ENCODE measurements at regions not wholly inside any gene's neighbourhood (a gene's known extent, or its start where the extent isn't known, plus 50 kb on each side); places are given as distances from the start of the nearest gene placed in this dataset.
"Not testable (repeated sequence)": the region's sequence is repeated elsewhere in the genome, so short reads cannot be mapped to it uniquely, and the experiment has no call there.

DNA sequence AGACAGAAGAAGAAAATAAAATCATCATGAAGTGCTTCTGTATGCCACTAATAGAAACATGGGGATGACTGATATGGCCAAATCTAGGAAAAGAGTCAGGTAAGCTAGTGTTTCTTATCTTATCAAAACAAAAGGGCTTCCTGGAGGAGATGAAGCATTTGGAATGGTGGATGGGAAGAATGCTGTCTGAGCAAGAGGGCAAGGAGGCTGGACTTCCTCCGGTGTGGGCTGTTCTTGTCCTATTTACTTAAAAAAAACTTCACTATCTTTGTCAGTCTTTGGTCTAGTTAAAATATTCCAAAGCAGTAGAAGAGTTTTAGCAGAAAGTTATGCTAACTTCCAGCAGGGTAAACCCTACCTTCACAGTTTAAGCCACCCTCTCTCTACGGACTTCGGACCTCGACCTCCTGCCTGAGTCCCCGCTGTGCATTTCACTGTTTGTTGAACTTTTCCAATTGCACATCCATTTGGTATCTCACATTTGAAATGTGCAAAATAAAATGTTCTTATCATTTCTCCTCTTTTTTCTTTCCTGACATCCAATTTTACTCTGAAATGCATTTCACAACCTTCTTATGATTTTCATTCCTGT, 64.8 kb upstream of the TSPAN2 start:
- no peaks in the 10 kb centered on the region for H3K9me3 ChIP-seq (ENCODE audit: control insufficient read depth, insufficient read depth, low read length)
- H3K79me2 ChIP-seq (ENCODE audit: control insufficient read depth, low read length) = no peaks in the 10 kb centered on the region
- no peak overlapping the region for H3K4me3 ChIP-seq (ENCODE audit: low read length)
- H3K4me1 ChIP-seq (ENCODE audit: control insufficient read depth, low read length) = no peaks in the 10 kb centered on the region
- no peaks in the 10 kb centered on the region for H3K36me3 ChIP-seq (ENCODE audit: control insufficient read depth, low read length)
- no peaks in the 10 kb centered on the region for H4K20me1 ChIP-seq (ENCODE audit: control insufficient read depth, insufficient read depth, low read depth, low read length)
- H3K27ac ChIP-seq (ENCODE audit: low read depth, low read length) = no peak overlapping the region
- TF ChIP-seq EZH2phosphoT487 (IDR thresholded peaks at IDR 0.05; ENCODE audit: borderline replicate concordance, low read length) = no peak
- TF ChIP-seq, protein P1, sequence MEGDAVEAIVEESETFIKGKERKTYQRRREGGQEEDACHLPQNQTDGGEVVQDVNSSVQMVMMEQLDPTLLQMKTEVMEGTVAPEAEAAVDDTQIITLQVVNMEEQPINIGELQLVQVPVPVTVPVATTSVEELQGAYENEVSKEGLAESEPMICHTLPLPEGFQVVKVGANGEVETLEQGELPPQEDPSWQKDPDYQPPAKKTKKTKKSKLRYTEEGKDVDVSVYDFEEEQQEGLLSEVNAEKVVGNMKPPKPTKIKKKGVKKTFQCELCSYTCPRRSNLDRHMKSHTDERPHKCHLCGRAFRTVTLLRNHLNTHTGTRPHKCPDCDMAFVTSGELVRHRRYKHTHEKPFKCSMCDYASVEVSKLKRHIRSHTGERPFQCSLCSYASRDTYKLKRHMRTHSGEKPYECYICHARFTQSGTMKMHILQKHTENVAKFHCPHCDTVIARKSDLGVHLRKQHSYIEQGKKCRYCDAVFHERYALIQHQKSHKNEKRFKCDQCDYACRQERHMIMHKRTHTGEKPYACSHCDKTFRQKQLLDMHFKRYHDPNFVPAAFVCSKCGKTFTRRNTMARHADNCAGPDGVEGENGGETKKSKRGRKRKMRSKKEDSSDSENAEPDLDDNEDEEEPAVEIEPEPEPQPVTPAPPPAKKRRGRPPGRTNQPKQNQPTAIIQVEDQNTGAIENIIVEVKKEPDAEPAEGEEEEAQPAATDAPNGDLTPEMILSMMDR (IDR thresholded peaks at IDR 0.05; ENCODE audit: low read depth, low read length, poor library complexity, severe bottlenecking) = no peak
- no peaks in the 10 kb centered on the region for H3K27me3 ChIP-seq (ENCODE audit: control insufficient read depth, low read length)
- no peak overlapping the region for H3K4me2 ChIP-seq (ENCODE audit: low read length)
- H3K9me2 ChIP-seq (replicated peaks; ENCODE audit: control insufficient read depth, low read length) = no peaks in the 10 kb centered on the region
- H3F3A ChIP-seq (ENCODE audit: control insufficient read depth, insufficient read depth) = no peaks in the 10 kb centered on the region

DNA sequence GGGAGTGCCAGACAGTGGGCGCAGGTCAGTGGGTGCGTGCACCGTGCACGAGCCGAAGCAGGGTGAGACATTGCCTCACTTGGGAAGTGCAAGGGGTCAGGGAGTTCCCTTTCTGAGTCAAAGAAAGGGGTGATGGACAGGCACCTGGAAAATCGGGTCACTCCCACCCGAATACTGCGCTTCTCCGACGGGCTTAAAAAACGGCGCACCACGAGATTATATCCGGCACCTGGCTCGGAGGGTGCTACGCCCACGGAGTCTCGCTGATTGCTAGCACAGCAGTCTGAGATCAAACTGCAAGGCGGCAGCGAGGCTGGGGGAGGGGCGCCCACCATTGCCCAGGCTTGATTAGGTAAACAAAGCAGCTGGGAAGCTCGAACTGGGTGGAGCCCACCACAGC, 58.6 kb upstream of the TSPAN2 start:
- not testable (repeated sequence) for H3K9me2 ChIP-seq (replicated peaks; ENCODE audit: control insufficient read depth, low read length); H3K4me1 ChIP-seq (ENCODE audit: control insufficient read depth, low read length); H3K79me2 ChIP-seq (ENCODE audit: control insufficient read depth, low read length); H3K36me3 ChIP-seq (ENCODE audit: control insufficient read depth, low read length); H3K4me2 ChIP-seq (ENCODE audit: low read length); H3K9me3 ChIP-seq (ENCODE audit: control insufficient read depth, insufficient read depth, low read length); H3K27ac ChIP-seq (ENCODE audit: low read depth, low read length); H4K20me1 ChIP-seq (ENCODE audit: control insufficient read depth, insufficient read depth, low read depth, low read length); H3K4me3 ChIP-seq (ENCODE audit: low read length); H3F3A ChIP-seq (ENCODE audit: control insufficient read depth, insufficient read depth); H3K27me3 ChIP-seq (ENCODE audit: control insufficient read depth, low read length)

DNA sequence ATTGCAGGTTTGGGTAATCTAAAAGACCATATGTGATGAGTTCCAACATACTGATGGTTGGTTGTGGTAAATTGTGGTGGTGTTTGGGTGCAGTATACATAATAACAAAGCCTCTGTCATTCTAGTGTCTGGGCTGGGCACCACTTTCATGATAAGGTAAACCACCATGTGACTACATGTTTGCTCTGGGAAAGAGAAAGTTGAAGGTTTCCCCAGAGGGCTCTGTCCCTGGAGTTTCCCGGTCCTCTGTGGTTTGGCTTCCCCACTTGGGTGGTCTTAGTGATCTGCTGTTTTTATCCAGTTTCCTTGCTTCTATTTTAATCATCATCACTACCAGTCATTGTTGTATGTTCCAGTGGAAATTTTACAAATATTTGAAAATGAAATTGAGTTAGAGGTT, 55.9 kb upstream of the TSPAN2 start:
- Histone ChIP-seq H3K4me2 (ENCODE audit: low read length) (no peak overlapping the region), H4K20me1 (ENCODE audit: control insufficient read depth, insufficient read depth, low read depth, low read length) (no peaks in the 10 kb centered on the region), H3K9me2 (replicated peaks; ENCODE audit: control insufficient read depth, low read length) (no peaks in the 10 kb centered on the region), H3K4me3 (ENCODE audit: low read length) (no peak overlapping the region), H3K27me3 (ENCODE audit: control insufficient read depth, low read length) (no peaks in the 10 kb centered on the region), H3K9me3 (ENCODE audit: control insufficient read depth, insufficient read depth, low read length) (no peaks in the 10 kb centered on the region), H3K4me1 (ENCODE audit: control insufficient read depth, low read length) (no peaks in the 10 kb centered on the region), H3K79me2 (ENCODE audit: control insufficient read depth, low read length) (no peaks in the 10 kb centered on the region), H3F3A (ENCODE audit: control insufficient read depth, insufficient read depth) (no peaks in the 10 kb centered on the region), H3K36me3 (ENCODE audit: control insufficient read depth, low read length) (no peaks in the 10 kb centered on the region), H3K27ac (ENCODE audit: low read depth, low read length) (no peak overlapping the region)
- TF ChIP-seq, protein P1 (IDR thresholded peaks at IDR 0.05; ENCODE audit: low read depth, low read length, poor library complexity, severe bottlenecking) = no peak
- no peak for TF ChIP-seq EZH2phosphoT487 (IDR thresholded peaks at IDR 0.05; ENCODE audit: borderline replicate concordance, low read length)

DNA sequence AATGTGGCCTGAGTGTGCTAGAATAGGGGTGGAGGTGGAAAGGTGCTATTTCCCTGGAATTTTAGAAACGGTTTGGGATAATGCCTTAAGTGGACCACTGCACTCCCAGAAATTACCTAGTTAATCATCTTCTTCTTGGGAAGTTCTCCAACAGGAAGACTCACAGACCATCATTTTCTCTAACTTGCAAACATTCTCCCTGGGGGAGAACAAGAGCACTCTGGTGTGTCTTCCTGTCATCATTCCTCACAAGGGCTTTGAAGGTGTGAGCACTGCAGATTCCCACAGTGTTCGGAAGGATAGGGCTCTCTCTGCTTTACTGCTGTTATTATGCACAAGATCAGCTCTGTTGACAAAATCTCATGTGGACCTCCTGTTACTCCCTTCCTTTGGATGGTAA, 54.9 kb upstream of the TSPAN2 start:
- Histone ChIP-seq H4K20me1 (ENCODE audit: control insufficient read depth, insufficient read depth, low read depth, low read length) (no peaks in the 10 kb centered on the region), H3K9me3 (ENCODE audit: control insufficient read depth, insufficient read depth, low read length) (no peaks in the 10 kb centered on the region), H3K36me3 (ENCODE audit: control insufficient read depth, low read length) (no peaks in the 10 kb centered on the region), H3K79me2 (ENCODE audit: control insufficient read depth, low read length) (no peaks in the 10 kb centered on the region), H3K9me2 (replicated peaks; ENCODE audit: control insufficient read depth, low read length) (no peaks in the 10 kb centered on the region), H3F3A (ENCODE audit: control insufficient read depth, insufficient read depth) (no peaks in the 10 kb centered on the region), H3K4me2 (ENCODE audit: low read length) (no peak overlapping the region), H3K4me3 (ENCODE audit: low read length) (no peak overlapping the region), H3K27ac (ENCODE audit: low read depth, low read length) (no peak overlapping the region), H3K27me3 (ENCODE audit: control insufficient read depth, low read length) (no peaks in the 10 kb centered on the region), H3K4me1 (ENCODE audit: control insufficient read depth, low read length) (no peaks in the 10 kb centered on the region)
- TF ChIP-seq EZH2phosphoT487 (IDR thresholded peaks at IDR 0.05; ENCODE audit: borderline replicate concordance, low read length) = no peak
- TF ChIP-seq, protein P1 (IDR thresholded peaks at IDR 0.05; ENCODE audit: low read depth, low read length, poor library complexity, severe bottlenecking) = no peak

Data from DOHH2 (cell line).